ENCODE measurements at regions not wholly inside any gene's neighbourhood (a gene's known extent, or its start where the extent isn't known, plus 50 kb on each side); places are given as distances from the start of the nearest gene placed in this dataset.
"Not testable (repeated sequence)": the region's sequence is repeated elsewhere in the genome, so short reads cannot be mapped to it uniquely, and the experiment has no call there.

DNA sequence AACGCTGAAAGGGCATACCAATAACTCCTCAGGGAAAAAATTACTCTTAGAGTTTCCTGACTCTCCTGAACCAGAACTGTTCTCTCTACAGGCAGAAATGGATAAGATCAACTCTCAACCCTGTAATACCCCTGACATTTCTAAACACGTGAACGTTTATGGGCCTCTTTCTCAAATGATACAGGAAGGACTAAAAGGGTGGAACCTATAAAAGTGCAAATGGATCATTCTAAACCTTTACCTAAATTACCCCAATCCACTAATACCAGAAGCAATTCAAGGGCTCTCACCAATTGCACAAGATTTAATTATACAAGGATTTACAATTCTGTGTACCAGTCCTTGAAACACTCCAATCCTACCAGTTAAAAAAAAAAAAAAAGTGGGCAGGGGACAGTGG lies 98.0 kb upstream of the FAM174B start:
- DNase-seq (ENCODE audit: low read depth): no peak

DNA sequence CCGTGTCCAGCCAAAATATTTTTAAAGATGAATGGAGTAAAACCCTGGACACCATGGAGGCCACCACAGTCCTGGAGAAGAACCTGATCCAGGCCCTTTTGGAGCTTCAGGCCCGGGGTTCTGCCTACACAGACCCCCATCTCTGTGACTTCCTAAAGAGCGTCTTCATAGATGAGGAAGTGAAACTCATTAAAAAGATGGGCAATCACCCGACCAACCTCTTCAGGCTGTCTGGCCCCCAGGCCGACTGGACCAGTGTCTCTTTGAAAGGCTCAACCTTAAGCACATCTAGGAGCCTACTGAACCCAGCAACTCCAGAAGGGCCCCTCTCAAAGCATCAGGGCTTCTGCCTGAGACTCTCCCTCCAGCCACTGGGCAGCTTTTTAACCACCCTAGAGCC lies 107.9 kb upstream of the FAM174B start:
- no peak for DNase-seq (ENCODE audit: low read depth)

DNA sequence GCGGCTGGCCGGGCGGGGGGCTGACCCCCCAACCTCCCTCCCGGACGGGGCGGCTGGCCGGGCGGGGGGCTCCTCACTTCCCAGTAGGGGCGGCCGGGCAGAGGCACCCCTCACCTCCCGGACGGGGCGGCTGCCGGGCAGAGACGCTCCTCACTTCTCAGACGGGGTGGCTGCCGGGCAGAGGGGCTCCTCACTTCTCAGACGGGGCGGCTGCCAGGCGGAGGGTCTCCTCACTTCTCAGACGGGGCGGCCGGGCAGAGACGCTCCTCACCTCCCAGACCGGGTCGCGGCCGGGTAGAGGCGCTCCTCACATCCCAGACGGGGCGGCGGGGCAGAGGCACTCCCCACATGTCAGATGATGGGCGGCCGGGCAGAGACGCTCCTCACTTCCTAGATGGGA lies 112.6 kb upstream of the FAM174B start:
- not testable (repeated sequence) for DNase-seq (ENCODE audit: low read depth)

DNA sequence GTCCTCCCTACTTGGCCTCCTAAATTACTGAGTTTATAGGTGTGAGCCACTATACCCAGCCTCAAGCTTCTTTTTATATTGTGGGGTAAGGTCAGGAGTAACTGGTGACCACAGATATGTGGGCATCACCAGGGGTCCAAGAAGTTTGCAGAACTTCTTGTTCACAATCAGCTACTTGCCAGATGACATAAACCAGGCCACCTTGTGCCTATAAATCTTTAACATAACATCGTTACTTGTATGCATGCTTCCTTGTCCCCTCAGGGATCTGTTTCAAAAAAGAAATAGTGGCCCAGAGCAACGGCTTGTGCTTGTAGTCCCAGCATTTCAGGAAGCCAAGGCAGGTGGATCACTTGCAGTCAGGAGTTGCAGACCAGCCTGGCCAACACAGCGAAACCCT lies 115.1 kb upstream of the FAM174B start:
- no peak for DNase-seq (ENCODE audit: low read depth)

DNA sequence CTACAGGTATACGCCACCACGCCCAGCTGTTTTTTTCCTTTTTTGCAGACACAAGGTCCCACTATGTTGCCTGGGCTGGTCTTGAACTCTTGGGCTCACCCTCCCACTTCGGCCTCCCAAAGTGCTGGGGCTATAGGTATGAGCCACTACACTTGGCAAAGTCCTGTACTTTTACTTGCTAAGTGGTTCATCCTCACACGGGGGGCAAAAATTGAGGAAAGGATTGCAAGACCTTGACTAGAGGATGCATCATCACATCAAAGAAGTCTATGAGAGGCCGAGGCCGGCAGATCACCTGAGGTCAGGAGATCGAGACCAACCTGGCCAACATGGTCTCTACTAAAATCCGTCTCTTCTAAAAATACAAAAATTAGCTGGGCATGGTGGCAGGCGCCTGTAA lies 116.5 kb upstream of the FAM174B start:
- no peak for DNase-seq (ENCODE audit: low read depth)

DNA sequence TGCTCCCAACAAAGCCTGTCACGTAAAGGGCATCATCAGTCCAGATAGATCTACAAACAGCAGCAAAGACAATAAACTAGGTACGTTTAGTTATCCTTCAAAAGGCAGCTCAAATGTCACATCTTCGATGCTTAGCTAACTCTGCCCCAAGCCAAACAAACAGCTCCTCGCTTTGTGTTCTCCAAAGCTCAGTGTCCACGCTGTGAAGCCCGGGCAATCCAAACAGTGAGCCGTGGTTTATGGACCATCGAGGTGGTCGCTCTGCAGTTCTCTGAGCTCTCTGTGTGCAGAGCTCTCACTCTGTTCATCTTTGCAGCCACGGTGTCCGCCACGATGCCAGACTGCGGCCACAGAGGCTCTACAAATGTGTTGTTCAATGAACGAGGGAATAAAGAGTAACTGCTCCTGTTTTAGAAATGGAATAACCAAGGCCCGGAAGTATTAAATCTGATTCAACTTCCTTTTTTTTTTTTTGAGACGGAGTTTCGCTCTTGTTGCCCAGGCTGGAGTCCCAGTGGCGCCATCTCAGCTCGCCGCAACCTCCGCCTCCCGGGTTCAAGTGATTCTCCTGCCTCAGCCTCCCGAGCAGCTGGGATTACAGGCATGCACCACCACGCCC lies 117.2 kb upstream of the FAM174B start:
- no peak for DNase-seq (ENCODE audit: low read depth)

DNA sequence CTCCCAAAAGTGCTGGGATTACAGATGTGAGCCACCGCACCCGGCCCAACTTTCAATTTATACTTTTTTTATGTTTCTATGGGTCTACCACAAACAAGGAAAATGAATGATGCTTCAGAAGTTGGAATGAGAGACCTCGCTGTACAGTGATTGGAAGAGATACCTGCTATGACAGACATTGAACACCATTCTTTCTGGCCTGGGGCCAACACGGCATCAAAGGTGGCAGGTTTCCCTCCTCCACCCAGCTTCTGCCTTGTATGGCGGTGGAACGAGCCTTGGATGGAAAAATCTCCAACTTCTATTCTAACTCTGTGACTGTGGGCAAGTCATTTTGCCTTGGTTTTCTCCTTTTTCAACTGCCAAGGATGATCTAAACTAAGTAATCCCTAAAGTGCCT lies 117.8 kb upstream of the FAM174B start:
- DNase-seq (ENCODE audit: low read depth): no peak

DNA sequence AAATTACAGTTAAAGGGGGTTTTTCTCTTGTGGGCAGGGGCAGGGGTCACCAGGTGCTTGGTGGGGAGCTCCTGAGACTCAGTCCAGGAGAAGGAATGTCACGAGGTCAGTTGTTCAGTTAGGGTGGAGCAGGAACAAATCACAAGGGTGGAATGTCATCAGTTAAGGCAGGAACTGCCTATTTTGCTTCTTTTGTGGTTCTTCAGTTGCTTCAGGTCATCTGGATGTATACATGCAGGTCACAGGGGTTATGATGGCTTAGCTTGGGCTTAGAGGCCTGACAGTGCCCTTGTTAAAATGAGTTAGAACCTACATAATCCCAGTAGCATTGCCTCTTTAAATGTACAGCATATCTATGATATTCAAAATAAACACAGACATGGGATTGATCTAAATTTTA lies 120.2 kb upstream of the CHD2 start:
- no peak for DNase-seq (ENCODE audit: low read depth)

DNA sequence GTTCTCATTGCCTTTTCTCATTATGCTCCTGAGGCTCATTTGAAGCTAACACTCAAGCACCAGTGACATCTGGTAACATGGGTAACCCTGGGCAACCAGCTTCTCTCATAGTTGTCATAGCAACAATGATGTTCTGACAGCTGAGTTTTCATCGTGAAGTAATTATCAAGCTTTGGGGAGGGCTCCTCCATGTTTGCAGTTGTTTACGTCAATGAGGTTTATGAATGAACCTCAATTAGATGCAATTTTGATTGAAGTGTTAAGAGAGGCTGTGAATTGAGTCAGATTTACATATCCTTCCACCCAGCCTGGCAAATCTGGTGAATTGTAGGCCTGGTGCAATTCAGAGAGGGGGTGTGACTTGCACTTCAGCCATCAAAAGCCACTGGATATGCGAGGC lies 119.3 kb upstream of the CHD2 start:
- DNase-seq (ENCODE audit: low read depth): no peak

DNA sequence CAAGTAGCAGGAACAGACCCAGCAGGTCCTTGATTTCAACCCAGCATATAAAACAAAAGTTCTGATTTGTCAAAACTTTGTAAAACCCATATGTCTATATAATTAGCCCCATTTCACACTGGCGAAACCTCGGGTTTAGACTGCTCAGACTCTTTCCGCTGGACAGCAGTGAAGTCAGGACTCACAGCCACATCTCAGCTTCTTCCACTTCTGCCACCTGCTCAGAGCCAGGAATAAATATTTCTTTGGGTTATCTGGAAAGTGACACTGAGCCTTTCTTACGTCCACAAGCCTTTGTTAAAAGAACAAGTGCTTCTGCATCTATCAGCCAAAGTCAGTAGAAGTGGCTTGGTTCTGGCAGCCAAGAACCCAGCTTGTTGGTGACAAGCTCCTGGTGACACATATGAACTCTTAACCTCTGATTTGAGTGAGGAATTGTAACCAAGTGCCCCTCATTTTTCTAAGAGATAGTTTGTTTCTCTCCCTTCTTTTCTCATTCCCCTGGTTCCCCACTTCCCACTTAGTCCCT lies 118.1 kb upstream of the CHD2 start:
- DNase-seq (ENCODE audit: low read depth): no peak

DNA sequence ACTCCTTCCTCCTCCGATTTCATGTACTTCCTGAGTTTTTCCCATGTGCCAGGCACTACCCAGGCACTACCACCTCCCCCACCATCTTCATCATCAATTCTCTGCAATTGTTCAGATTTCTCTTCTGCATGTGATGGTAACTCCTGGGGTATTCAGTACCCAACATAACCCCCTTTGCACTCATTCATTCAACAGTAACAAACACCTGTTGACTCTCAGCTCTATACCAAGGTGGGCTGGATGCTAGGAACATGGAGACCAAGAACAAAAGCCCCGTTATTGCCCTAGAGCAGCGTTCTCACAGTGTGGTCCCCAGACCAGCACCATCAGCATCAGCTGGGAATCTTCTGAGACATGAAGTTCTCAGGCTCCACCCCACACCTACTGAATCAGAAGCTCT lies 113.0 kb upstream of the CHD2 start:
- DNase-seq (ENCODE audit: low read depth): no peak

DNA sequence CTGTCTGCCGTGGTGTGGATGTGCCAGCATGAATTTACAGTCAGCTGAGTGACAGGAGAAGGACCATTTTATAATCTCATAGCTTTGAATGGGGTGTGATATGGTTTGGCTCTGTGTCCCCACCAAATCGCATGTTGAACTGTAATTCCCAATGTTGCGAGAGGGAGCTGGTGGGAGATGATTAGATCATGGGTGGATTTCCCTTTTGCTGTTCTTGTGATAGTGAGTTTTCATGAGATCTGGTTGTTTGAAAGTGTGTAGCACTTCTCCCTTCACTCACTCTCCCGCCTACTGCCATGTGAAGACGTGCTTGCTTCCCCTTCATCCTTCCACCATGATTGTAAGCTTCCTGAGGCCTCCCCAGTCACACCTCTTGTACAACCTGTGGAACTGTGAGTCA lies 111.9 kb upstream of the CHD2 start:
- no peak for DNase-seq (ENCODE audit: low read depth)

DNA sequence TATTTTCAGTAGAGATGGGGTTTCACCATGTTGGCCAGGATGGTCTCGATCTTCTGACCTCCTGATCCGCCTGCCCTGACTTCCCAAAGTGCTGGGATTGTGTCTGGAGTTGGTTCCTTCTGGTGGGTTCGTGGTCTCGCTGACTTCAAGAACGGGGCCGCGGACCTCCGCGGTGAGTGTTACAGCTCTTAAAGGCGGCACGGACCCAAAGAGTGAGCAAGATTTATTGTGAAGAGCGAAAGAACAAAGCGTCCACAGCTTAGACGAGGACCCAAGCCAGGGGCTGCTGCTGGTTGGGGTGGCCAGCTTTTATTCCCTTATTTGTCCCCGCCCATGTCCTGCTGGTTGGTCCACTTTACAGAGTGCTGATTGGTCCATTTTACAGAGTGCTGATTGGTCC lies 111.3 kb upstream of the CHD2 start:
- not testable (repeated sequence) for DNase-seq (ENCODE audit: low read depth)

DNA sequence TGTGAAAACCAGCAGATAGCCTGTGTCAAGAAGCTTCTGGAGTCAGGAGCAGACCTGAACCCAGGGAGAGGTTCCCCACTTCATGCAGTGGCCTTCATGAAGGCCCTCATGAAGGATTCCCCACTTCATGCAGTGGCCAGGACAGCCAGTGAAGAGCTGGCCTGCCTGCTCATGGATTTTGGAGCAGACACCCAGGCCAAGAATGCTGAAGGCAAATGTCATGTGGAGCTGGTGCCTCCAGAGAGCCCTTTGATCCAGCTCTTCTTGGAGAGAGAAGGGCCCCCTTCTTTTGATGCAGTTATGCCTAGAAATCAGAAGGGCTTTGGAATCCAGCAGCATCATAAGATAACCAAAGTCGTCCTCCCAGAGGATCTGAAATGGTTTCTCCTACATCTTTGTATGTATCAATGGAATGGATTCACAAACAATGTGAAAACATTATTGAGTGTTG lies 103.9 kb upstream of the CHD2 start:
- no peak for DNase-seq (ENCODE audit: low read depth)

DNA sequence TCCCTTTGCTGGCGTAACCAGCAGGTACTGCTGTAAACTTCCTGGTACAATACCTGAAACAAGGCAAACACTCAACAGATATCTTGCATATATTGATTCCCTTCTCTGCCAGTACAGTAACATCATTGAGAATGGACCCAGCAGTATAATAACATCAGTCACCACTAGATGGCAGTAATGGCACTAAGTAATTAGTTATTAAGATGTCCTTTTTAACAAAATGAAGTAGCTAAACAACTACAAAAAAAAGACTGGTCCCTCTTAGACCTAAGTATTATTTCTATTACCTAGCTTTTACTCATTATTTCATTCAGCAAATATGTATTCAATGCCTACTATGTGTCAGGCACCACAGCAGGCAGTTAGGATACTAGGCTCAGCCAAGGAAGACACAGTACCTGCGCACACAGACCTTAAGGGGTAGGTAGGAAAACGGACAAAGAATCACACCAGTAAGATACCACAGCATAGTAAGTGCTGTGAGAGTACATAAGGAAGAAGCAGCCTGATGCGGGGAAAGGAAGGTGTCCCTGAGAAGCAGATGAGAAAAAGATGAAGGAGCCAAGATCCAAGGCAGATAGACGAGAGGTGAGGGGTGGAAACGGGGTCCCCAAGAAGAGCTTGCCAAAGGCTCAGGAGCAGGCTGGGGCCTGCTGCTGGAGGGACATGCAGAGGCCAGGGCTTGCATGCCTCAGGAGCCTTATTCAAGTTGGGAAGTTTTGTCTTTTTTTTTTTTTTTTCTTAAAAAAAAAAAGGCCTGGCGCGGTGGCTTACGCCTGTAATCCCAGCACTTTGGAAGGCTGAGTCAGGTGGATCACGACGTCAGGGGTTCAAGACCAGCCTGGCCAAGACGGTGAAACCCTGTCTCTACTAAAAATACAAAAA lies 102.7 kb upstream of the CHD2 start:
- no peak for DNase-seq (ENCODE audit: low read depth)

DNA sequence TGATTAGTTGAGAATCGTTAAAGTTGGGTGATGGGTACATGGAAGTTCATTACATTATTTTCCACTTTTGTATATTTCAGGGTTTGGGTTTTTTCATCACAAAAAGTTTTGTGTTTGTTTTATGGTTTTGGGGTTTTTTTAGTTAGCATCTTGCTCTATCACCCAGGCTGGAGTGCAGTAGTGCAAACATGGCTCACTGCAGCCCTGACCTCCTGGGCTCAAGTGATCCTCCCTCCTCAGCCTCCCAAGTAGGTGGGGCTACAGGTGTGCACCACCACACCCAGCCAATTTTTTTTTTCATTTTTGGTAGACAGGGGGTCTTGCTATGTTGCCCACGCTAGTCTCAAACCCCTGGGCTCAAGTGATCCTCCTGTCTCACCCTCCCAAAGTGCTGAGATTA lies 100.1 kb upstream of the CHD2 start:
- DNase-seq (ENCODE audit: low read depth): no peak

DNA sequence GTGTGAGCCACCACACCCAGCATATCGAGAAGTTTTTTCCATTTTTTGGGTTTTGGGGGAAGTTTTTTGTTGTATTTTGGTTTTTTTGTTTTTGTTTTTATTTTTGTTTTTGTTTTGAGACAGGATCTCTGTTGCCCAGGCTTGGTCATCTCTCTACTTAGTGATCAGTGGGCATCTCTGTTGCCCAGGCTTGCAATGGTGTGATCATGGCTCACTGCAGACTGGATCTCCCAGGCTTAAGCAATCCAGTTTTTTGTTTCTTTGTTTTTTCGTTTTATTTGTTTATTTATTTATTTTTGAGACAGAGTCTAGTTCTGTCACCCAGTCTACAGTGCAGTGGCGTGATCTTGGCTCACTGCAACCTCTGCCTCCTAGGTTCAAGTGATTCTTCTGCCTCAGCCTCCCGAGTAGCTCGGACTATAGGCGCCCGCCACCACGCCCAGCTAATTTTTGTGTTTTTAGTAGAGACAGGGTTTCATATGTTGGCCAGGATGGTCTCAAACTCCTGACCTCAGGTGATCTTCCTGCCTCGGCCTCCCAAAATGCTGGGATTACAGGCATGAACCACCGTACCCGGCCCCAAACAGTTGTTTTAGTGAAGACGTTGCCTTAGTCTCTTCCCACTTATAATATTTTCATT lies 99.6 kb upstream of the CHD2 start:
- not testable (repeated sequence) for DNase-seq (ENCODE audit: low read depth)

DNA sequence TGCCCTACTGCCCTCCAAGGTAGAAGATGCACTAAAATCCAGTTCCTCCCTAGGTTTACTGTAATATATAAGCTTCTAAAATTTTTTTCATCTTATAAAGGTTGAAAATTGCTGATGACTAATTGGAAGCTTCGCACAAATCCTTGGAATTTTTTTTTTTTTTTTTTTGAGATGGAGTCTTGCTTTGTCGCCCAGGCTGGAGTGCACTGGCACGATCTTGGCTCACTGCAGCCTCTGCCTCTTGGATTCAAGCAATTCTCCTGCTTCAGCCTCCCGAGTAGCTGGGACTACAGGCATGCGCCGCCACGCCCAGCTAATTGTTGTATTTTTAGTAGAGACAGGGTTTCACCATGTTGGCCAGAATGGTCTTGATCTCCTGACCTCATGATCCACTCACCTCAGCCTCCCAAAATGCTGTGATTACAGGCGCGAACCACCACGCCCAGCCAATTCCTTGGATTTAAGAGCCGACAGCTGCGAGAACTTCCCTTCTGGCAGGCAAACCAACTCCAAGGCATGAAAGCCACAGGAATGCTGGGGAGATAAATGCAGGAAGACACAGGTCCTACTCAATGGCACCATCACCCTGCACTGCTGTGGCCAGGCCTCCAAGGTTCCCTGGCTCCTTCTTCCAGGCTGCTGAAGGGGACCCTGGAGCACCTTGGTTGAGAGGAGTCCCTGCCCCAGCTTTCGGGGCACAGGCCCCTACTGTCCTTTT lies 98.9 kb upstream of the CHD2 start:
- not testable (repeated sequence) for DNase-seq (ENCODE audit: low read depth)

DNA sequence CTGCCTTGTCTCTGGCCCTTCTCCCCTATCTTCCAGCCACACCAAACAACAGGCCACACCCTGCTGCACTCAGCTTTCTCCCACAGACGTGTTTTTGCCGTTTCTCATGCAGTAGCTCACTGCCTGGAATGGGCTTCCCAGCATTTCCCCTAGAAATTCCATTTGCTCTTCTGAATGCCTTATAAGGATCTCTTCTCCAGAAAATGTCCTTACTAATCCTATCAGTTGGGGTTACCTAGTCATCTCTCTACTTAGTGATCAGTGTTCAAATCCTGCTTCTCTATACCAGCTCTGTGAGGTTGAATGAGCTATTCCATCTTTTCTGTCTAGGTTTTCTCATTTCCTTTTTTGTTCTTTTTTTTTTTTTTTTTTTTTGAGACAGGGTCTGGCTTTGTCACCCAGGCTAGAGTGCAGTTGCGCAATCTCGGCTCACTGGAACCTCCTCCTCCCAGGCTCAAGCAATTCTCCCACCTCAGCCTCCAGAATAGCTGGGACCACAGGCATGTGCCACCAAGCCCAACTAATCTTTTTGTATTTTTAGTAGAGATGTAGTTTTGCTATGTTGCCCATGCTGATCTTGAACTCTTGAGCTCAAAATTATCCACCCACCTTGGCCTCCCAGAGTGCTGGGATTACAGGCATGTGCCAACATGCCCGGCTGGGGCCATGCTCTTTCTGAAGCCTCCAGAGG lies 98.2 kb upstream of the CHD2 start:
- DNase-seq (ENCODE audit: low read depth): no peak

DNA sequence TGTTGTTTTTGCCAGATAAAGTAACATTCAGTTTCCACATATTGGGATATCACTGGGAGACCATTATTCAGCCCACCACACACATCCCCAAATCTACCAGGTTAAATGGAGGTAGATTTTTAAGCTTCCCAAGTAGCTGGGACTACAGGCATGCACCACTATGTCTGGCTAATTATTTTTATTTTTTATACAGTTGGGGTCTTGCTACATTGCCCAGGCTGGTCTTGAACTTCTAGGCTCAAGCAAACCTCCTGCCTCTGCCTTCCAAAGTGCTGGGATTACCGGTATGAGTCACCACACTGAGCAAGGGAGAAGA lies 96.6 kb upstream of the CHD2 start:
- no peak for DNase-seq (ENCODE audit: low read depth)

DNA sequence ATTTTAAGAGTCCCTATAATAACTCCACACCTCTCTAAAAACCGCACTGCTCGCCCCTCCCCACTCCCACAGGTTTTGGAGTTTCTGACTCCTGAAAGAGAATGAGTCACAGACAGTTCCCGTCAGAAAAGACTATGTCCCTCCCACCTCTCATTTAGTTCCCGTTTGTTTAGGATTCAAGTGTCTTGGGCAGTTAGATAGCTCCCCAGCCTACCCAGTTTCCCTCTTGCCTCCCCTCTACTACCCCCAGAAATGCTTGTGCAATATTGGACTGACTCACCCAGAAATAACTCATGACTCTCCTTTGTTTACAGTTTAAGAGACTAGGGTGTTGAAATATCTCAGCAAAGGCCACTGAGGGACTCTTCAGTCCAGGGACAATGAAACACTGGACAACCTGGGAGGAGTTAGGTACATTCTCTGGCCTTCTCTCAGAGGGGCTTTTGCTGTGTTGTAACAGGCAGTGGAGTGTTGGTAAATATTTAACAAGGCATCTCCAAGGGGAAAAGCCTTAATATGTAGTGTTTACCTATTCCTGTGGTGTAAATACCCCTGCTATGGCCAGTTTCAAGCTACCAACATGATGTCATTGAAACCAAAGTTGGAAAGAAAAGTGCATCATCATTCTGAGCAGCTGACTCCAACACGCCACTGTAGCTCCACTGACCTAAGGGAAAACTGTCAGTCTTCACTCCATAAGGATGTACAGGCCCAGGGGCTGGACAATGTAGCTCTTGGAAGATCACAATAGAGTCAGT lies 96.1 kb upstream of the CHD2 start:
- DNase-seq (ENCODE audit: low read depth): no peak

All from activated T-cell treated with anti-CD3 and anti-CD28 coated beads for 1 hour (primary cell).